ENCODE measurements at regions not wholly inside any gene's neighbourhood (a gene's known extent, or its start where the extent isn't known, plus 50 kb on each side); places are given as distances from the start of the nearest gene placed in this dataset.

DNA sequence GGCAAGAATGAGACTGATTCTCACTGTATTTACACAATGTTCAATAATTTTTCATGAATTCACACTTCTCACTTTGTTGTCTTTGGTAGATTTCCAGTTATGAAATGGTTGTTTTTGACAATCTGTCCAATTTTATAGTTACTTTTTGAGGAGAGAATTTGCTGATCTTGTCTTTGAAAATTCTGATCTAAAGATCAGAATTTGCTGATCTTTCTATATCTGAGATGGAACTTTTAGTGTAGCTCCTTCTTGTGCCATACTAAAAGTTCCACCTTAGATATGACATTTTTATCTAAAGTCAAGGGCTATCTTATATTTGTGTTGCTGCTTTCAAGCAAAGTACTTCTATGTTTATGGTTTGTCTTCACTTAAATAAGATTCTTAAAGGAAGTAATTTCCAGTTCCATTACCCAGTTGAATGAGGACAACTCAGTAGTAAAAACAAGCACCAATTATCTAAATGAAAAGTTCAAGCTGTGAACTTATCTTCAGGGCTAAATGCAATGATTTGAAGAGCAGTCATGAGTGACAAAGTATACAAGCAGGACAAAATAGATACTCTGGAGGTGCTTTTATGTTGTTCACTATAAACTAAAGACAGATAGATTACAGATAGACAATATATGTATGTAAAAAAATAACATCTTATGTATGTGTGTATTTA lies 76.4 kb upstream of the FOXG1 start:
- no peaks in the 10 kb centered on the region for H3K9me3 ChIP-seq (ENCODE audit: control extremely low read depth in 1 of 5, control insufficient read depth in 4 of 5, insufficient read depth in 2 of 5, low read depth in 1 of 5, low read length in 4 of 5)
- no peaks in the 10 kb centered on the region for H3K27me3 ChIP-seq (replicated peaks in 2 of 5; ENCODE audit: control insufficient read depth in 4 of 5, insufficient read depth in 5 of 5, low read length in 4 of 5)
- CTCF ChIA-PET: no interaction called here
- DNase-seq: no peak
- H3K27ac ChIP-seq (ENCODE audit: insufficient read depth in 1 of 2, low read depth in 1 of 2, low read length in 2 of 2, poor library complexity in 1 of 2, severe bottlenecking in 2 of 2): no peak overlapping the region
- H3K36me3 ChIP-seq (ENCODE audit: control insufficient read depth in 4 of 4, insufficient read depth in 4 of 4, low read length in 3 of 4): no peaks in the 10 kb centered on the region
- no peak overlapping the region for H3K4me3 ChIP-seq (ENCODE audit: control insufficient read depth in 1 of 7, extremely low read depth in 1 of 7, insufficient read depth in 4 of 7, low read depth in 2 of 7, low read length in 6 of 7)
- no peaks in the 10 kb centered on the region for H3K4me1 ChIP-seq (ENCODE audit: control extremely low read depth in 1 of 4, control insufficient read depth in 4 of 4, insufficient read depth in 4 of 4, low read length in 3 of 4)
- POLR2A ChIA-PET: no interaction called here

DNA sequence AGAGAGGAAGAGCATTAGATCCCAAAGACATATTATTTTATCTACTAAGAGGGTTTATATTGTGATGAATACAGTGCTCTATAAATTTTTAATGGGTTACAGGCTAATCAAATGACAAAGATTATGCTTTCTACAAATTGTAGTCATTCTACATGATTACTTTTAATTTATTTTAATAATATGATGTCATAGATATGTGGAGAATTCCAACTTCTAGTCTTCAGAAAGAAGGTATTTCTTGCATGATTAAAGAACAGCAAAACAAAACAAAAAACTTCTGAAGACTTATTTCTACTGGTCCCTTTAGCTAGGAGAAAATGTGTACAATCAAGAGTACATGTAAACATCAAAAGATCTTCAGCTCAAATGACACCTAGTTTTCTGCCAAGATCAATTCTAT lies 71.5 kb upstream of the FOXG1 start:
- H3K27ac ChIP-seq (ENCODE audit: insufficient read depth in 1 of 2, low read depth in 1 of 2, low read length in 2 of 2, poor library complexity in 1 of 2, severe bottlenecking in 2 of 2): no peak overlapping the region
- DNase-seq: no peak
- ChIA-PET POLR2A (no interaction called here), CTCF (no interaction called here)
- no peaks in the 10 kb centered on the region for H3K9me3 ChIP-seq (ENCODE audit: control extremely low read depth in 1 of 5, control insufficient read depth in 4 of 5, insufficient read depth in 2 of 5, low read depth in 1 of 5, low read length in 4 of 5)
- no peak overlapping the region for H3K4me3 ChIP-seq (ENCODE audit: control insufficient read depth in 1 of 7, extremely low read depth in 1 of 7, insufficient read depth in 4 of 7, low read depth in 2 of 7, low read length in 6 of 7)
- no peaks in the 10 kb centered on the region for H3K4me1 ChIP-seq (ENCODE audit: control extremely low read depth in 1 of 4, control insufficient read depth in 4 of 4, insufficient read depth in 4 of 4, low read length in 3 of 4)
- no peaks in the 10 kb centered on the region for H3K27me3 ChIP-seq (replicated peaks in 2 of 5; ENCODE audit: control insufficient read depth in 4 of 5, insufficient read depth in 5 of 5, low read length in 4 of 5)
- H3K36me3 ChIP-seq (ENCODE audit: control insufficient read depth in 4 of 4, insufficient read depth in 4 of 4, low read length in 3 of 4): no peaks in the 10 kb centered on the region

GRCh38 chr14:28701733-28702132 lies 64.9 kb upstream of the FOXG1 start:
- ChIA-PET POLR2A (no interaction called here), CTCF (no interaction called here)
- Histone ChIP-seq H3K9me3 (ENCODE audit: control extremely low read depth in 1 of 5, control insufficient read depth in 4 of 5, insufficient read depth in 2 of 5, low read depth in 1 of 5, low read length in 4 of 5) (no peaks in the 10 kb centered on the region), H3K4me3 (ENCODE audit: control insufficient read depth in 1 of 7, extremely low read depth in 1 of 7, insufficient read depth in 4 of 7, low read depth in 2 of 7, low read length in 6 of 7) (no peak overlapping the region), H3K4me1 (ENCODE audit: control extremely low read depth in 1 of 4, control insufficient read depth in 4 of 4, insufficient read depth in 4 of 4, low read length in 3 of 4) (no peaks in the 10 kb centered on the region), H3K27ac (ENCODE audit: insufficient read depth in 1 of 2, low read depth in 1 of 2, low read length in 2 of 2, poor library complexity in 1 of 2, severe bottlenecking in 2 of 2) (no peak overlapping the region), H3K36me3 (ENCODE audit: control insufficient read depth in 4 of 4, insufficient read depth in 4 of 4, low read length in 3 of 4) (no peaks in the 10 kb centered on the region), H3K27me3 (replicated peaks in 2 of 5; ENCODE audit: control insufficient read depth in 4 of 5, insufficient read depth in 5 of 5, low read length in 4 of 5) (no peaks in the 10 kb centered on the region)
- WGBS (ENCODE audit: insufficient coverage): 92% methylated on average over 2 of the region's 2 CpGs
- DNase-seq: no peak

DNA sequence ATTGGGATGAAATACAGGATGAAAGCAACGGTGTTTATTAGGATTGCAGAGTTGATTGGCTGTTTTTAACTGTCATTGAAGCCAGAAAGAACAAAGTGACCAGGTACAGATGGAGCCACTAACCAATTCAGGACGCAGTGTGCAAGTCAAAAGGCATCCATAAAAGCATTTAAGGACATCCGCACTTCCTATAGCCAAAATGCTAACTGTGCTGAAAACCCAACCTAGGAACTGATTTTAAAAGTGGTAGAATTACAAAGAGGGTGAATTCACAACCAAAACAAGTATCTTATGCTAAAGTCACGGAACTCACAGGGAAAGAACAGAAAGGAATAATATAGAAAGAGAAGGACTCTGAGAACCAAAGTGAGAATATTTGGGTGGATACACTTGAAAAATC lies 63.1 kb upstream of the FOXG1 start:
- Histone ChIP-seq H3K36me3 (ENCODE audit: control insufficient read depth in 4 of 4, insufficient read depth in 4 of 4, low read length in 3 of 4) (no peaks in the 10 kb centered on the region), H3K4me1 (ENCODE audit: control extremely low read depth in 1 of 4, control insufficient read depth in 4 of 4, insufficient read depth in 4 of 4, low read length in 3 of 4) (no peaks in the 10 kb centered on the region), H3K9me3 (ENCODE audit: control extremely low read depth in 1 of 5, control insufficient read depth in 4 of 5, insufficient read depth in 2 of 5, low read depth in 1 of 5, low read length in 4 of 5) (no peaks in the 10 kb centered on the region), H3K4me3 (ENCODE audit: control insufficient read depth in 1 of 7, extremely low read depth in 1 of 7, insufficient read depth in 4 of 7, low read depth in 2 of 7, low read length in 6 of 7) (no peak overlapping the region), H3K27me3 (replicated peaks in 2 of 5; ENCODE audit: control insufficient read depth in 4 of 5, insufficient read depth in 5 of 5, low read length in 4 of 5) (no peaks in the 10 kb centered on the region), H3K27ac (ENCODE audit: insufficient read depth in 1 of 2, low read depth in 1 of 2, low read length in 2 of 2, poor library complexity in 1 of 2, severe bottlenecking in 2 of 2) (no peak overlapping the region)
- ChIA-PET CTCF (no interaction called here), POLR2A (no interaction called here)
- DNase-seq: no peak
- WGBS (ENCODE audit: insufficient coverage): 90% methylated on average over 3 of the region's 4 CpGs

GRCh38 chr14:28704153-28704552 lies 62.4 kb upstream of the FOXG1 start:
- H3K4me1 ChIP-seq (ENCODE audit: control extremely low read depth in 1 of 4, control insufficient read depth in 4 of 4, insufficient read depth in 4 of 4, low read length in 3 of 4): no peaks in the 10 kb centered on the region
- no peaks in the 10 kb centered on the region for H3K27me3 ChIP-seq (replicated peaks in 2 of 5; ENCODE audit: control insufficient read depth in 4 of 5, insufficient read depth in 5 of 5, low read length in 4 of 5)
- H3K27ac ChIP-seq (ENCODE audit: insufficient read depth in 1 of 2, low read depth in 1 of 2, low read length in 2 of 2, poor library complexity in 1 of 2, severe bottlenecking in 2 of 2): no peak overlapping the region
- H3K4me3 ChIP-seq (ENCODE audit: control insufficient read depth in 1 of 7, extremely low read depth in 1 of 7, insufficient read depth in 4 of 7, low read depth in 2 of 7, low read length in 6 of 7): no peak overlapping the region
- H3K9me3 ChIP-seq (ENCODE audit: control extremely low read depth in 1 of 5, control insufficient read depth in 4 of 5, insufficient read depth in 2 of 5, low read depth in 1 of 5, low read length in 4 of 5): no peaks in the 10 kb centered on the region
- CTCF ChIA-PET: no interaction called here
- no peaks in the 10 kb centered on the region for H3K36me3 ChIP-seq (ENCODE audit: control insufficient read depth in 4 of 4, insufficient read depth in 4 of 4, low read length in 3 of 4)
- no peak for DNase-seq
- POLR2A ChIA-PET: no interaction called here

DNA sequence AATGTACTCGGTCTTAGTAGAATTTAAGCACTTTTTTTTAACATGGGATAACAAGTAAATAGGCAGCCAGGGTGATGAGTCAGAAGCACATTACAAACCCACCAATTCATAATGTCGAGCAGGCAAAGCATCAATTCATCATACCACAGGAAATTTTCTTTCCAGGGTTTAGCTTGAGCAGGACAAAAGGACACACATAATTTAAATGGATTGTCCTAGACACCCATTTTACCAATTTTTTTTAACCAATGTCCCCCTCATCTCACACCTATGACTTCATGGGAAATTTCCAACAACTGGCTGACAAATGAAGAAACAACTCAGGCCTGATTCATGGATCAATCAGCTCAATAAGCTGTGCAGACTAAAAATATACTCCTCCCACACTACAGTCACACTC lies 58.8 kb upstream of the FOXG1 start:
- Histone ChIP-seq H3K9me3 (ENCODE audit: control extremely low read depth in 1 of 5, control insufficient read depth in 4 of 5, insufficient read depth in 2 of 5, low read depth in 1 of 5, low read length in 4 of 5) (no peaks in the 10 kb centered on the region), H3K27me3 (replicated peaks in 2 of 5; ENCODE audit: control insufficient read depth in 4 of 5, insufficient read depth in 5 of 5, low read length in 4 of 5) (no peaks in the 10 kb centered on the region), H3K4me3 (ENCODE audit: control insufficient read depth in 1 of 7, extremely low read depth in 1 of 7, insufficient read depth in 4 of 7, low read depth in 2 of 7, low read length in 6 of 7) (no peak overlapping the region), H3K36me3 (ENCODE audit: control insufficient read depth in 4 of 4, insufficient read depth in 4 of 4, low read length in 3 of 4) (no peaks in the 10 kb centered on the region), H3K4me1 (ENCODE audit: control extremely low read depth in 1 of 4, control insufficient read depth in 4 of 4, insufficient read depth in 4 of 4, low read length in 3 of 4) (no peaks in the 10 kb centered on the region), H3K27ac (ENCODE audit: insufficient read depth in 1 of 2, low read depth in 1 of 2, low read length in 2 of 2, poor library complexity in 1 of 2, severe bottlenecking in 2 of 2) (no peak overlapping the region)
- no peak for DNase-seq
- POLR2A ChIA-PET: no interaction called here
- no CpG with 5 or more reads among the region's 2 CpGs for WGBS (ENCODE audit: insufficient coverage)
- CTCF ChIA-PET: interaction anchor here (1.0 kb wide), 1 partner anchor 60 kb away, joined by 3 read pairs; no protein-coding TSS in a partner anchor

GRCh38 chr14:28709571-28710305 lies 56.8 kb upstream of the FOXG1 start:
- 73% methylated on average over 1 of the region's 2 CpGs for WGBS (ENCODE audit: insufficient coverage)

More at GRCh38 chr14:28709571-28710305, 56.8 kb upstream of the FOXG1 start:
- H3K36me3 ChIP-seq (ENCODE audit: control insufficient read depth in 4 of 4, insufficient read depth in 4 of 4, low read length in 3 of 4): no peaks in the 10 kb centered on the region
- ChIA-PET POLR2A (no interaction called here), CTCF (no interaction called here)
- H3K27ac ChIP-seq (ENCODE audit: insufficient read depth in 1 of 2, low read depth in 1 of 2, low read length in 2 of 2, poor library complexity in 1 of 2, severe bottlenecking in 2 of 2): no peak overlapping the region
- no peak for DNase-seq
- H3K27me3 ChIP-seq (replicated peaks in 2 of 5; ENCODE audit: control insufficient read depth in 4 of 5, insufficient read depth in 5 of 5, low read length in 4 of 5): no peaks in the 10 kb centered on the region
- H3K4me3 ChIP-seq (ENCODE audit: control insufficient read depth in 1 of 7, extremely low read depth in 1 of 7, insufficient read depth in 4 of 7, low read depth in 2 of 7, low read length in 6 of 7): no peak overlapping the region
- H3K9me3 ChIP-seq (ENCODE audit: control extremely low read depth in 1 of 5, control insufficient read depth in 4 of 5, insufficient read depth in 2 of 5, low read depth in 1 of 5, low read length in 4 of 5): no peaks in the 10 kb centered on the region
- no peaks in the 10 kb centered on the region for H3K4me1 ChIP-seq (ENCODE audit: control extremely low read depth in 1 of 4, control insufficient read depth in 4 of 4, insufficient read depth in 4 of 4, low read length in 3 of 4)
